KMS-11 (cell line): ENCODE measurements at regions not wholly inside any gene's neighbourhood (a gene's known extent, or its start where the extent isn't known, plus 50 kb on each side); places are given as distances from the start of the nearest gene placed in this dataset.

Experiments used
- H2AFZ ChIP-seq: fragments of 200-600 bp; sonication (generic); 2 replicates; pipeline ENCODE4 v1.6.1; 2016; ENCODE audit warnings: antibody characterized with exemption, mixed run types, low read depth
- H3K27ac ChIP-seq: fragments of 200-600 bp; sonication (generic); 2 replicates; pipeline ENCODE4 v1.6.1; 2016; ENCODE audit warnings: mild to moderate bottlenecking, mixed run types
- H3K27me3 ChIP-seq: fragments of 200-600 bp; sonication (generic); 2 replicates; pipeline ENCODE4 v1.6.1; 2017; ENCODE audit warnings: mild to moderate bottlenecking, low read depth, mixed run types, moderate library complexity; ENCODE audit not compliant: insufficient read depth
- H3K36me3 ChIP-seq: fragments of 200-600 bp; sonication (generic); 2 replicates; pipeline ENCODE4 v1.6.1; 2017; ENCODE audit warnings: mild to moderate bottlenecking, mixed run types; ENCODE audit not compliant: insufficient read depth
- H3K4me1 ChIP-seq: fragments of 200-600 bp; sonication (generic); 2 replicates; pipeline ENCODE4 v1.6.1; 2016; ENCODE audit warnings: mild to moderate bottlenecking, low read depth, mixed run types; ENCODE audit not compliant: poor library complexity, severe bottlenecking
- H3K4me2 ChIP-seq: fragments of 200-600 bp; sonication (generic); 2 replicates; pipeline ENCODE4 v1.7.0; 2016; ENCODE audit warnings: mild to moderate bottlenecking, mixed run types
- H3K4me3 ChIP-seq: fragments of 200-600 bp; sonication (generic); IDR thresholded peaks from 2 replicates; pipeline ENCODE4 v1.6.1; 2017; ENCODE audit warnings: low read depth, low read length, mixed read lengths; ENCODE audit not compliant: insufficient read depth
- H3K79me2 ChIP-seq: fragments of 200-600 bp; sonication (generic); 2 replicates; pipeline ENCODE4 v1.6.1; 2016; ENCODE audit warnings: low read depth, mixed run types; ENCODE audit not compliant: insufficient read depth
- H3K9ac ChIP-seq: fragments of 200-600 bp; sonication (generic); 2 replicates; pipeline ENCODE4 v1.6.1; 2016; ENCODE audit warnings: mild to moderate bottlenecking, mixed run types
- H4K20me1 ChIP-seq: fragments of 200-600 bp; sonication (generic); 2 replicates; pipeline ENCODE4 v1.6.1; 2016; ENCODE audit warnings: mild to moderate bottlenecking, mixed run types; ENCODE audit not compliant: insufficient read depth
- CTCF ChIP-seq: fragments of 200-600 bp; sonication (generic); conservative IDR thresholded peaks from 2 replicates; pipeline ENCODE4 v1.6.1; 2017; ENCODE audit warnings: low read depth, mild to moderate bottlenecking, antibody characterized with exemption, low read length, moderate library complexity, mixed read lengths

GRCh38 chr5:130720355-130720754 is 444.7 kb downstream of the HINT1 start:
- Histone ChIP-seq H4K20me1 (no peaks in the 10 kb centered on the region), H3K4me2 (no peak overlapping the region), H3K79me2 (no peaks in the 10 kb centered on the region), H3K9ac (no peak overlapping the region), H3K4me1 (no peaks in the 10 kb centered on the region), H3K36me3 (no peaks in the 10 kb centered on the region), H3K4me3 (no peak overlapping the region), H3K27me3 (no peaks in the 10 kb centered on the region), H2AFZ (no peak overlapping the region), H3K27ac (no peak overlapping the region)
- TF ChIP-seq CTCF: peak; percentile 37; the same call in 1 of the 2 replicates

- no peak overlapping the region for H3K27ac ChIP-seq
- no peak overlapping the region for H3K4me2 ChIP-seq
- no peak overlapping the region for H3K9ac ChIP-seq
- H3K27me3 ChIP-seq: no peaks in the 10 kb centered on the region
- no peaks in the 10 kb centered on the region for H4K20me1 ChIP-seq
- H3K79me2 ChIP-seq: no peaks in the 10 kb centered on the region
- no peaks in the 10 kb centered on the region for H3K36me3 ChIP-seq
- no peaks in the 10 kb centered on the region for H3K4me1 ChIP-seq
- TF ChIP-seq CTCF: no peak
- H3K4me3 ChIP-seq: no peak overlapping the region
- no peak overlapping the region for H2AFZ ChIP-seq
Observed at GRCh38 chr5:130715541-130715940, 449.5 kb downstream of the HINT1 start.

- H3K9ac ChIP-seq: no peak overlapping the region
- H3K36me3 ChIP-seq: no peaks in the 10 kb centered on the region
Observed at GRCh38 chr5:130714200-130714599, 450.9 kb downstream of the HINT1 start.

GRCh38 chr5:130712324-130712723 is 452.7 kb downstream of the HINT1 start:
- H4K20me1 ChIP-seq: no peaks in the 10 kb centered on the region
- no peak for TF ChIP-seq CTCF
- H3K79me2 ChIP-seq: no peaks in the 10 kb centered on the region
- H3K27me3 ChIP-seq: no peaks in the 10 kb centered on the region
- H3K4me3 ChIP-seq: no peak overlapping the region
- no peak overlapping the region for H3K9ac ChIP-seq
- no peak overlapping the region for H3K27ac ChIP-seq
- H3K4me1 ChIP-seq: no peaks in the 10 kb centered on the region
- H3K4me2 ChIP-seq: no peak overlapping the region
- H2AFZ ChIP-seq: no peak overlapping the region
- H3K36me3 ChIP-seq: no peaks in the 10 kb centered on the region

More at GRCh38 chr5:130714200-130714599, 450.9 kb downstream of the HINT1 start:
- no peak overlapping the region for H3K27ac ChIP-seq
- no peak for TF ChIP-seq CTCF
- no peak overlapping the region for H3K4me2 ChIP-seq
- H3K27me3 ChIP-seq: no peaks in the 10 kb centered on the region
- no peaks in the 10 kb centered on the region for H3K4me1 ChIP-seq
- no peak overlapping the region for H3K4me3 ChIP-seq
- no peak overlapping the region for H2AFZ ChIP-seq
- no peaks in the 10 kb centered on the region for H4K20me1 ChIP-seq
- H3K79me2 ChIP-seq: no peaks in the 10 kb centered on the region
